CD4-positive, alpha-beta T cell treated with Interleukin-17A for 1 hour (primary cell): ENCODE measurements at regions not wholly inside any gene's neighbourhood (a gene's known extent, or its start where the extent isn't known, plus 50 kb on each side); places are given as distances from the start of the nearest gene placed in this dataset.
"Not testable (repeated sequence)": the region's sequence is repeated elsewhere in the genome, so short reads cannot be mapped to it uniquely, and the experiment has no call there.

Experiments
- DNase-seq: peaks from one replicate; pipeline ENCODE4 v3.0.0-alpha.2; 2020

DNA sequence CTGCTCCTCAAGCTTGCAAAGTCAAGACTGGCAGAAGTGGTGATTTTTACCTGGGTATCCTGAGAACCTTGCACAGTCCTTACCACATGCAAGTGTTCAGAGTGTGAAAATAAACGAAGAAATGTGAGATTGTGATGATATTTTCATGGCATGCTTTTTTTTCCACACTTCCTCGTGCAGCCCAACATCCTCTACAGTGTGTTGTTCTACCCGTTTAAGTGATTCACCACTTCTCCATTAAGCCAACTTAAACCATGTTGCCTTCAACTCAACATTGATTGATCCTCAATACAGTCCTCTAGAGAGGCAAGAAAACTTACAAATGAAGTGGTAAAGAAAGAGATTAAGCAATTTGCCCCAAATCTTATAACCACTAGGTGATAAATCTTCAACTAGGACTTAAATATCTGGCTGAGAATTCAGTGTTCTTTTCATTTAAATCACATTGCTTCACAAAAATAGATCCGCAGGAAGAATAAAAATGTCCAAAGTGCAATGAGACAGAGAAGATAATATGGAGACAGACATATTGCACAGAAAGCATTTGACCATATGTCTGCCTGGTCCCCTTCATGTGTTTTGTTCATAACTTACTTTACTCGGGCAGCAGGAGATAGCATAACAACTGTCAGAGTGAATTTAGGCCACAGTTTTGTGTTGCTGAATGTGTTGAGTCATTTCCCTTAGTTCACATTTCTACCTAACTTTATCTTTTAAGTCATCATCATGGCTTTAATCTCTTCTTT is 75.8 kb upstream of the PARP8 start:
- peak; percentile 24 for DNase-seq

DNA sequence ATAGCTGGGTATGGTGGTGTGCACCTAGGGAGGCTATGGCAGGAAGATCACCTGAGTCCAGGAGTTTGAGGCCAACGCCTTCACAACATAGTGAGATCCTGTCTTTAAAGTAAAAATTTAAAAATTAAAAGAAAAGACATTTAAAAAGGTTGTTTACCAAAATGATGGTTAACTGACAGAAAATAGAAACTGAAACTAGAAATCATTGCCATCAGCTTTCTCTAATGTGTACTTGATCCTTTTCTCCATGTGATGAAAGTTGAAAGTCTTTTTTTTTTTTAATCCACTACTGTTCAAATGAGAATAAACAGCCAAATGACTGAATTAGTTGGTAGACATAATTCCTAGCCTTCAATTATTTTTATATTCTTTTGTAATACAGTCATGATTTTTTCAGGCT is 75.1 kb upstream of the PARP8 start:
- DNase-seq, result peak; percentile 40

DNA sequence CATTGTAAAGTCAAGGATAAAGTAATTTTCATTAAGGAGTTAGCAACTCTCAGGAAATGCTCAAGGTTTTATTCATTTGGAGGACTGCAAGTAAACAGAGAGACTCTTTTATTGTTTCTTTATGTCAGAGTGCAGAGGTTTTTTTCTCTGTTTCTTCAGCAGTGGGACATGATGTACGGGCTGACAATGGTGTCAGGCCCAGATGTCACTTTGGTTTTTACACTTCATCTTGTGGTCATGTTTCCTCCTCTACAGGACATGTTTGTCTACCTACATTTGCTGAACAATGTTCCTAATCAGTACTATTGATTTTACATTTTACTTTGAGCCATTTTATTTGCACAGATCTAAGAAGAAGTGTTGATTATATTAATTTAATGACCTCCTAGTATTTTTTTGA is 72.8 kb upstream of the PARP8 start:
- DNase-seq, result peak; percentile 66

DNA sequence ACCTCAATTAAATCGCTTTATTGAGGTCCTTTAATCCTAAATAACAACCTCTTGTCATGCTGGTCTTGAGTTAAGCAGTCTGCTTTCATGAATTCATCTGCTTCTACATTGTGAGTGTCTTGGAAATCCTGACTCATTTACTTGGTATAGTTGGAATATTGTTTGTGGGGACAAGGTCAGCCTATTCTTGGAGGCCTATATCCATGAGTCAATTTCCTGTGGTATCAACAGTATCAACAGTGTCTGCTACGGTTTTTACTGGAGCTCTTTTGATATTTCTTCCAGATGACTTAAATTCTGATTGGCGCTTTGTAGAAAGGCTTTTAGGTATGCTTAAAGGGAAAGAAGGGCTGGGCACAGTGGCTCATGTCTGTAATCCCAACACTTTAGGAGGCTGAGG is 71.2 kb upstream of the PARP8 start:
- DNase-seq, result no peak

DNA sequence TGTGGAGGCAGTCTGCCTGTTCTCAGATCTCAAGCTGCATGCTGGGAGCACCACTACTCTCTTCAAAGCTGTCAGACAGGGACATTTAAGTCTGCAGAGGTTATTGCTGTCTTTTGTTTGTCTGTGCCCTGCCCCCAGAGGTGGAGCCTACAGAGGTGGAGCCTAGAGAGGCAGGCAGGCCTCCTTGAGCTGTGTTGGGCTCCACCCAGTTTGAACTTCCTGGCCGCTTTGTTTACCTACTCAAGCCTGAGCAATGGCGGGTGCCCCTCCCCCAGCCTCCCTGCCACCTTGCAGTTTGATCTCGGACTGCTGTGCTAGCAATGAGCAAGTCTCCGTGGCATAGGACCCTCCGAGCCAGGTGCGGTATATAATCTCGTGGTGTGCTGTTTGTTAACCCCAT is 64.9 kb upstream of the PARP8 start:
- DNase-seq, result peak; percentile 39

DNA sequence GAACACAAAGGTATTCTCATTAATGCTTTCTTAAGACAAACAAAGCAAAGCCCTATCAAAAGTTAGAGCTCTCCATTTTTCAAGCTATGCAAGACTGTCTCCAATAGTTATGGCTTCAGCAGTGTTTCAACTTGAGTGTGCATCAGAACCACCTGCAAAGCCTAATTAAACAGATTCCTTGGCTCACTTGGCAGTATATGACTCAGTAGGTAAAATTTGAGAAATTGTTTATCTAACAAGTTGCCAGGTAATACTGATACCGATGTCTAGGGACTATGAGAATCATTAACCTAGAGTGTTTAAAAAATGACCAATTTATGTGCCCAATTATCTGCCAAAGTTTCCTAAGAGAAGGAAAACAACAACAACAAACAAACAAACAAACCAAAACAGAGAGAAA is 60.3 kb upstream of the PARP8 start:
- no peak for DNase-seq

DNA sequence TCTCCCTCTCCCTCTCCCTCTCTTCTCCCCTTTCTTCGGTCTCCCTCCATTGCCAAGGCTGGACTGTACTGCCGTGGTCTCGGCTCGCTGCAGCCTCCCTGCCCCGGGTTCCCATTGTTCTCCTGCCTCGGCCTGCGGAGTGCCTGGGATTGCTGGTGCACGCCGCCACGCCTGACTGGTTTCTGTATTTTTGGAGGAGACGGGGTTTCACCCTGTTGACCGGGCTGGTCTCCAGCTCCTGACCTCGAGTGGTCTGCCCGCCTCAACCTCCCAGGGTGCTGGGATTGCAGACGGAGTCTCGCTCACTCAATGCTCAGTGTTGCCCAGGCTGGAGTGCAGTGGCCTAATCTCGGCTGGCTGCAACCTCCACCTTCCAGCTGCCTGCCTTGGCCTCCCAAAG is 59.0 kb upstream of the PARP8 start:
- DNase-seq, result not testable (repeated sequence)

DNA sequence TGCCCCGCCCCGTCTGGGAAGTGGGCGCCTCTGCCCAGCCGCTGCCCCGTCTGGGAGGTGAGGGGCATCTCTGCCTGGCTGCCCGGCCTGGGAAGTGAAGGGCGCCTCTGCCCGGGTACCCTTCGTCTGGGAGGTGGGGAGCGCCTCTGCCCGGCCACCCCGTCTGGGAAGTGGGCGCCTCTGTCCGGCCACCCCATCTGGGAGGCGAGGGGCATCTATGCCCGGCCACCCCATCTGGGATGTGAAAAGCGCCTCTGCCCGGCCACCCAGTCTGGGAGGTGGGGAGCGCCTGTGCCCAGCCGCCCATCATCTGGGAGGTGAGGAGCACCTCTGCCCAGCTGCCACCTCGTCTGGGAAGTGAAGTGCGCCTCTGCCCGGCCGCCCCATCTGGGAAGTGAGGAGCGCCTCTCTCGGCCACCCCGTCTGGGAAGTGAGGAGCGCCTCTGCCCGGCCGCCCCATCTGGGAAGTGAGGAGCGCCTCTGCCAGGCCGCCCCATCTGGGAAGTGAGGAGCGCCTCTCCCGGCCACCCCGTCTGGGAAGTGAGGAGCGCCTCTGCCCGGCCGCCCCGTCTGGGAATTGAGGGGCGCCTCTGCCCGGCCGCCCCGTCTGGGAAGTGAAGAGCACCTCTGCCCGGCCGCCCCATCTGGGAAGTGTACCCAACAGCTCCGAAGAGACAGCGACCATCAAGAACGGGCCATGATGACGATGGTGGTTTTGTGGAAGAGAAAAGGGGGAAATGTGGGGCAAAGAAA is 58.3 kb upstream of the PARP8 start:
- DNase-seq, result not testable (repeated sequence)

DNA sequence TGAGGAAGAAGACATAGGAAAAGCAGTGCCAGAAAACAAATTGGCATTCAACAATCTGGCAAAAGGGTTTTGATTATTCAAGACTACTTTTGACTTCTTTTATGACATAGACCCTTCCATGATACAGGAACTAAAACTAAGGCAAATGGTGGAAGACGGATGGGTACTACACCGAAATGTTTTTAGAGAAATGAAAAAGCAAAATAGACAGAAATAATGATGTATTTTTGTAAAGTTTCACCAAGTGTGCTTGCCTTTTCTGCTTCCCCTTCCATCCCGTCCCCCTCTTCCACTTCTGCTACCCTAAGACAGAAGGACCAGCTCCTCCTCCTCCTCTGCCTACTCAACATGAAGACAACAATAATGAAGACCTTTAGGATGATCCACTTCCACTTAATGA is 53.4 kb upstream of the PARP8 start:
- not testable (repeated sequence) for DNase-seq
